ENCODE measurements at regions not wholly inside any gene's neighbourhood (a gene's known extent, or its start where the extent isn't known, plus 50 kb on each side); places are given as distances from the start of the nearest gene placed in this dataset.
A peak's percentile ranks its signal among the peaks of the same experiment; 100 is the strongest.

GRCh38 chr11:104652996-104653395, 245.3 kb downstream of the CASP12 start:
- DNase-seq = no peak

GRCh38 chr11:104650234-104650633, 248.0 kb downstream of the CASP12 start:
- DNase-seq = no peak

DNA sequence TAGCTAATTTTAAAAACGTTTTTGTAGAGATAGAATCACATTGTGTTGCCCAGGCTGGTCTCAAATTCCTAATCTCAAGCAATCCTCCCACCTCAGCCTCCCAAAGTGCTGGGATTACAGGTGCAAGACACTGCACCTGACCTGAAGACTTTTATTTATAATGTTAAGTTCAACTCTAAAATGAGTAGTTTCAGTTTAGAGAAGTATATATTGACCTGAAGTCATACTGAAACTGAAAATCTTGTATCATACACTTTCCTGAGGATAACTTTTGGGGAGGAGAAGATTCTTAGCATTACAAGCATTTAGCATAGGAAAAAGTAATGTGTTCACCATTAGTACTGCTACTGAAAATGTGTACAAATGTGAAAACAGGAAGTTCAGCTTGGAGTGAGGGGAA, 249.3 kb downstream of the CASP12 start:
- no peak for DNase-seq

GRCh38 chr11:104645261-104646222, 252.7 kb downstream of the CASP12 start:
- peak in 2 of 3 experiments; percentile 8 to 72 for DNase-seq

DNA sequence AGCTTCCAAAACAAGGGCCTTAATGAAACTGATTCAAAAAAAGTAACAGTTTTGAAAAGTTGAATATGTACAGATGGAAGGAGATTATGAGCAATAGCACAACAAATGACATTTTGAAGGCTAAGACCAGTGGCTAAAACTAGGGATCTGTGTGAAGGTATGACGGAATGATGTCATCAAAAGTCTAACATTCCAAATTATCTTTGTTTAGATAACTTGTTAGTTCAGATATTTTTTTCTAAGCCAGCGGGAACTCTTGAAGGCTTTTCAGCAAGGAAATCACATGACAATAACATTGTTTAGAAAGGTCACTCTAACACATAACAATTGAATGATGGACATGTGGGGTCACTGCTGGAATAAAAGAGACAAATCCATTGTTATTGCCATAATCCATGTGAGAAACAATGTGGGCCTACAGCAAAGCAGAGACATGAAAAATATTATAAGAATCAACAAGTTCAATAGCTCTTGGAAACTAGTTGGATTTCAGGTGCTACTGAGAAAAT, 260.5 kb downstream of the CASP12 start:
- DNase-seq = no peak

DNA sequence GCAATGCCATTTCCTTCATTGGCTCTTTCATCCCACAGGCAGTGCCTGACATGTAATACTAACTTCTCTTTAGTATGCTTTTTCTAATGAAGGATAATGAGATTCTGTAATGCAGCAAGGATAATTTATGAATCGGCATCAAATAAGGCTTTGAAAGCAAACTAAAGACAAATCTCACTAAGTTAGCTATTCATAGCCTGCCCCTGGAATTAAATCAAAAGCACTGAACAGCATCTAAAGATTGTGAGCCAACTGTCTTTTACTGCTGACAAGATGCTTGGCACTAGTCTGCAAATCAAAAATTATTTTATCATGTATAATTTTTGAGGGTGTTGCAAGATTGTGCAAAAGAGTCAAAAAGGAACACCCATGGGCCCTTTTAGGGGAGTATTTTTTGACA, 265.0 kb downstream of the CASP12 start:
- DNase-seq = no peak

DNA sequence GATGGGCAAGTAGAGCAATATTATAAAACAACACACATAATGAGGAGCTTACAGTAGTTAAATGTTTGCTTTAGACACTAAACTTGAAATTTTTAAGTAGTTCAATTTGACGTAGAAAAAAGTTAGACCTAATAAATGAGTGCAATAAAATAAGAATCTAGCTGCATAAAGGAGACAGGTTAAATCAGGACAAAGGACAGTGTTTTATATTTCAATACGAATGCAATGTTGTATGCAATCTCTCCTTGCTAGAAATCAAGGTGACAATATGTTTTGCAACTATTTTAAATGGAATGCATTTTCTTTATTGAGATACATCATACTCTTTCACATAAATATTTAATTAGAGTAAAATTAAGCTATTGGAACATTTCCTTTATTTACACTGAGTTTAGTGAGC, 267.9 kb downstream of the CASP12 start:
- no peak for DNase-seq

DNA sequence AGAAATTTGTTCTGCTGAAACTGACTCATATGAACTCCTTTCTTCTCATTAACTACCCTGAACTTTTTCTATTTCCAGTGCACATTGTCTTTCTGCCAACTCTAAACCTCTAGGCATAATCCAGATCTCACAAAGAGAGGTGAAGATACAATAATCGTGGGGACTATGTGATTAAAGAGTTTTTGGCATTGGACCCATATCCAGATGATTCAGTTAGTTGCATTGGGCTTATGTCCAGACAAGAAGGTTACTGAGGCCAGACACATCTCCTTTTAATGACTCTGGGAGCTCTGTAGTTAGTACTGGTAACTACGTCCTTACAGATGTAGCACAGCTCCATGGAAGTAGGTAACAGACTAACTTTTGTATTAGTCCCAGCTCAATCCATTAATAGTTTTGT, 273.0 kb downstream of the CASP12 start:
- DNase-seq = no peak

DNA sequence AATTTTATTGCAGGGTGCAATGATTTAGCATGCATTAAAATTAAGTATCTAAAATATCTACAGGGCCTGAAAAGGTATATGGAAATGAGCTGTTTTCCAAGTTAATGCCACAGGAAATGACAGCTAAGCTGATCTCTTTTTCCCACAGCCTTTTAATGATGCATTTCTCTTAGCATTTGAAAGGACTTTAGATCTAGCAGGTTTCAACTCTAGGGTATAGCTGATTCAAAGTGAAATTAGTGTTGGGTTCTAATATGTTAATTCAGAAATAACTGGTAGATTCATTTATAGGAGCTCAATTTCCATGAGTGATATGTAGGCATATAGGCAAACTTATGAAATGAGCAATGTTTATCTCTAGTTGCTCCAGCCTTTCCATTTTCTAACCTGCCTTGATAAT, 274.2 kb downstream of the CASP12 start:
- DNase-seq = no peak

- no peak for DNase-seq
These were observed 274.7 kb downstream of the CASP12 start for GRCh38 chr11:104623518-104623917.

DNA sequence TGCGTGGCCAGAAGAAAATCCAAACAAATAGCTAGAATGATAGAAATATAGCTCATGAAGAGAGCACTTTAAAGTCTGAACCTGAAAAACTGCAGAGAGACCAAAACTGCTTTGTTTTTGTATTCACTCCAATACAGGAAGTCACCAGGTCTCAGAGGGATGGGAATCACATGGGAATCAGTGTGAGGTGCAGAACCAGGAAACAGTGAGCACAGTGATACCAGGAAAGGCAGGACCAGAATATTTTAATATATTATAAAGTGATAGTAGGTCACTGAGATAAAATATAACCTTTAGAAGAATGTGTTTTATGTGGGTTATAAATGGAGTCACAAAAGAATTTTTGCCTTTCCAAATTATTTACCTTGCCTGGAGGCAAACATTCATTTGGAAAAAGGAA, 277.3 kb downstream of the CASP12 start:
- DNase-seq = no peak

GRCh38 chr11:104619751-104620150, 278.5 kb downstream of the CASP12 start:
- DNase-seq = no peak

DNA sequence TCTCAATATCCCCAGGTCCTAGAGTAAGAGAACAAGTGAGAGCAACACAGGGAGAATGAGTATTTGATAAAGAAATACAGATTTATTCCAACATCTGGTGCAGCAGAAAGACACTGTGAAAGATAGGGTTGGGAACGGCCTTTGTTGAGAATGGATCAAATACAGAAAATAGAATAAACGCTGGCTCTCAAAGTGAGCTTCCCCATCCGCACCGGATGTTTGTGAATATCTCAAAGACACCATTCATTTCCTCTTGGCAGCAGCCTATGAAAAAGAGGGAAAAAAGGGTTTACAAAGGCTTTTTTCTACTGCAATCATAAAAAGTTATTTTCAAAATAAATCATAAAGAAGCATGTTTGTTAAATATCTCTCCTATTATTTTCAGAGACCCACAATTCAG, 279.3 kb downstream of the CASP12 start:
- DNase-seq = no peak

DNA sequence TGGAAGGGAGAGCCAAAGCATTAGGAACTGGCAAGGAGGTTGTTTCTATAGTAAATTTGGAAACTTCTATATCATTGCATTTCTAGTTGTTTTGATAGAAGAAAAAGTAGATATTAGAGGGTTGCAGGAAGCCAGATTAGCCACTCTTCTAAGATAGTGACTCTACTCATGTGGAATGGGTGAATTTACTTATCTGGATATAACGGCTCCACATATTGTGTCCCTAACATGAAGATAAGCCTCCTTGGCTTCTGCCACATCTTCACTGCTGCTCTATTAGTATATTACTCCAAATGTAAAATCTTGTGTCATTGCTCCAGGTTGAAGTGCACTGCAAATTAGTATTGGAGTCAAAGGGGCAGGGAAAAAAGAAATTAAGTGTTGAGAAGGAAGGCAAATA, 283.3 kb downstream of the CASP12 start:
- DNase-seq = no peak

DNA sequence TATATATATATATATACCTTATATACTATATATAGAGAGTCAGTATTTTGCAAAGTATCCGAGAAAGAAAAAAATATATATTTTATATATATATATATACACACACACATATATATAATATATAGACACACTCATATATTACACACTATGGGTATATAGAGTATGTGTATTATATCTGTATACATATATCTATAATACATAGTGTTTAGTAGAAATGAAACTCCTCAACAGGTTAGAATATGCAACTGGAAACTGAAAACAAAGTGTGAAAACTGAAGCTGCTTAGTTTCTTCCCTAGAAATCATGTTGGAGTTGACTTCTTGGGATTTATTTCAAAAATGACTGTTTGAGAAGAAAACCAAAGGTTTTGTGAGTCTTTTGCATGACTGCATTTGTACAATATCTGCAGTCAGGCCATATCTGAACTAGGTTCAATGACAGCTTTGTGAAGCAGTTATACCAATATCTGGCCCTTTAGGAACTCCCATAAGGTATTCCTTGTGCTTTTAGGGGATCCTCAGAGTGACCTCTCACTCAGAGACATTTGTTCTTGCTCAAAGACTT, 284.1 kb downstream of the CASP12 start:
- DNase-seq = no peak

DNA sequence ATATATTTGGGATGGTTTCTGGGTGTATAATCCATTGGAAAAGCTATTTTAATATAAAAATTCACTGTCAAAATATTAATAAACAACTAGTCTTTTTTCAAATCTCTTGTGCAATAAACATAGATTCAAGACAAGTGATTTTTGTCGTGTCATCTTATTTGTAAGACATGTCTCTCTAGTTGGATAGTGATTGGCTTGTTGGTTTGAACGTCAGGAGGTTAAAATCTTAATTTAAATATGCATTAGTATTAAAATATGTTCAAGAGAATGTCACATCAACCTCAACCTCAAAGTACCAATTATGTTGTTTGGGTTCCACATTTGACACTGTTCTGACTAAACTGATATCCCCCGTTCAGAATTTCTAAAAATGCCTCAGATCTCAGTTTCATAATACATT, 287.6 kb downstream of the CASP12 start:
- no peak for DNase-seq

GRCh38 chr11:104609311-104610085, 288.8 kb downstream of the CASP12 start:
- peak; percentile 11 to 65 (median 15) for DNase-seq

DNA sequence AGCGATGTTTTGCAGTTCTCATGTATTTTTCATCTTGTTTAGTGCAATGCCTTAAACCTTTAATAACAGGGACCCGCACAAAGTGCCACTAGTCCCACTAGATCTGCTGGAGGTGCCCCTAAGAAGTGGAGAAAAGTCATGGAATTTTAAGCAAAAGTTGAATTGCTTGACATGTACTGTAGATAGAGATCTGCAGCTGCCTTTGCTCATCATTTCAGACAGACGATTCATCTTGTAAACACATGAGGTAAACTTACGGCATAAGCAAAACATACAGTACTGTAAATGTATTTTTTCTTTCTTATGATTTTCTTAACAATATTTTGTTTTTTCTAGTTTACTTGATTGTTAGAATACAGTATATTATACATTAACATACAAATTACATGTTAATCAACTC, 295.6 kb downstream of the CASP12 start:
- no peak for DNase-seq

GRCh38 chr11:104594228-104594958, 303.9 kb downstream of the CASP12 start:
- no peak for DNase-seq

- no peak for DNase-seq
These were observed 309.3 kb downstream of the CASP12 start for GRCh38 chr11:104588970-104589369.

- no peak for DNase-seq
These were observed 309.8 kb downstream of the CASP12 start for GRCh38 chr11:104588446-104588845.

DNA sequence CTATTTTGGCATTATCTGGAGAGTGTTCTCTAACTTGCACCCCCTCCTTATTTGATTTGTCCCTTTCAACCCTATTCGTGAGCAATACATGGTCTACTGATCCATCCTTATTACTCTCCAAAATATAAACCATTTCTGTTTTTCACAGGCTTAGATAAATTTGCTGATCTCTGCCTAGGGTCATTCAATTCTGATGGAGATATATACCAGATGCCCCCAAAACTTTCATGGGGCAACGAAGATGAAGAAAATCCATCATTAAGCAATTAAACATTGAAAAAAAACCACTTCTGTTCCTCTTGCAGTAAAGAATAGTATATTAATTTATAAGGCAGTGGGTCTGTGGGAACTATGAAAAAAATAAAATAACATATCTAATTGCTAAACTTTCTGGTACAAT, 313.4 kb downstream of the CASP12 start:
- no peak for DNase-seq

DNA sequence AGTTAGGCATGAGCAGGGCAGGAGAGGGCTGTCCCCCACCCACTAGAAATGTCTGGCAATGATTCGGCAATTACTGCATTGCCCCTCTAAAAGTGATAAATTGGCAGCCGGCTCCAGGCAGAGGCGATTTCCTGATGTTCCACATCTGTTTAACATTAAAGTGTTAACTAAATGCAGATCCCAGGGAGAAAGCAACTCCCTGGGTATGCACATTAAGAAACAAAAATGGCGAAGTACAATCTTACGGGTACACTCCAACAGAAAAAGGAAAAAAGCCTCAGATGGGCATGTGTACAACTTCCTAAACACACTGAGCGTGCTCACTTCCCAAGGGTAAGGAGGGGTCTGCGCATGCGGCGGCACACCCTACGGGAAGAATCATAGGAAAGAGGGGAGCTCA, 314.4 kb downstream of the CASP12 start:
- DNase-seq = no peak
